Activated T-helper 9 cell treated with anti-CD3 and anti-CD28 coated beads, Interleukin-2, amount 50 U/mL, for 16 hours (primary cell): ENCODE measurements at regions not wholly inside any gene's neighbourhood (a gene's known extent, or its start where the extent isn't known, plus 50 kb on each side); places are given as distances from the start of the nearest gene placed in this dataset.

Experiments used
- DNase-seq: peaks from one replicate; pipeline ENCODE4 v3.0.0-alpha.2; 2020; ENCODE audit warnings: low read depth

DNA sequence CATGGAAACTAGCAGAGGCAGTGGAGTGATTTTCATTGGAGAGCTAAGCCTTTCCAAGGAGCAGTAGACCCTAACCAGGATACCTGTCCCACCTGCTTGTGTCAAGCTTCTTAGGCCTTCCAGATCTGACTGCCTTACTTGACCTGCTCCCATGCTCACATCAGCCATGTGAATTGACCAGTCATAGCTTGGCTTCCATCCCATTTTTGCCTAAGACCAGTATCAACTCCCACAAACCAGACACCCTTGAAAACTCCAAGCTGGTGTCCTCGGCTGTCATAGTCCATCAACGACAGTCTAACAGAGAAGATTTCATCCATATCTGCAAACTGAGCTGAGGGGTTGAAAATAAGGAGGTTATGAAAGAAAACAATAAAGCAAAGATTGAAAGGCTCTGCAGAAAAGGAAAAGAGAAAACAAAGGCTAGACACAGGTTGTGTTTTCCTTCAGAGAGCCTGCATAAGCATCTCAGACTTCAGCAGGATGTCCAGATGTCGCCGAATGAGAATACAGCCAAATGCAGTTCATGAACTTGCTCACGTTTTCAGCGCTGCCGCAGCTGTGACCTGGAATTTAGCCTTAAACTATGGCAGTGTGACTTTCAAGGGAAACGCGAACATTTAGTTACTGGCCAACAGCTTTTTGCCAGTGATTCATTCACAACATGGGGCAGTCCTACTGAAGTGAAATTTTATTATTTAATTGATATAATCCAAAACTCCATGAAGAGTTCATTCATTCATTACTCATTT lies 868.1 kb upstream of the ID2 start:
- DNase-seq = no peak

- DNase-seq = no peak
Observed at GRCh38 chr2:7815726-7816125, 866.1 kb upstream of the ID2 start.

GRCh38 chr2:7816233-7816632 lies 865.6 kb upstream of the ID2 start:
- no peak for DNase-seq

DNA sequence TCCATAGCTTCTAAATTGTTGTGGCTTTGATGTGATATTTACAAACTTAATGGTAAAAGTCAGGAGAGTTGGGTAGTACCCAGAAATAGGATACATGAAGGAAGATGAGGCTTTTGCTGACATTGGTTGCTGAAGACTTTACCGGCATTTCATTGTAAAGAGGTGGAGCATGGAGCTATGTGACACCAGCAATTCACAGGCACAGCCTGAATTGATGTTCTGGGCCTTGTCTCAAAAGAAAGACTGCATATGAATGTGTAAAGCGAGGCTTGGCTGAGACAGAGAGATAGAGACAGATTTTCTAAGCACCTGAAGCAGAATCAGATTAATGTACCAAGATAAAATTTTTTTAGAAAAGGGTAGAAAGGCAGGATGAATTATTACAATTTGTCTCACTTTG lies 864.9 kb upstream of the ID2 start:
- no peak for DNase-seq

GRCh38 chr2:7819316-7819715 lies 862.5 kb upstream of the ID2 start:
- no peak for DNase-seq

- no peak for DNase-seq
Observed at GRCh38 chr2:7819850-7820249, 862.0 kb upstream of the ID2 start.

- no peak for DNase-seq
Observed at GRCh38 chr2:7824211-7824610, 857.6 kb upstream of the ID2 start.

DNA sequence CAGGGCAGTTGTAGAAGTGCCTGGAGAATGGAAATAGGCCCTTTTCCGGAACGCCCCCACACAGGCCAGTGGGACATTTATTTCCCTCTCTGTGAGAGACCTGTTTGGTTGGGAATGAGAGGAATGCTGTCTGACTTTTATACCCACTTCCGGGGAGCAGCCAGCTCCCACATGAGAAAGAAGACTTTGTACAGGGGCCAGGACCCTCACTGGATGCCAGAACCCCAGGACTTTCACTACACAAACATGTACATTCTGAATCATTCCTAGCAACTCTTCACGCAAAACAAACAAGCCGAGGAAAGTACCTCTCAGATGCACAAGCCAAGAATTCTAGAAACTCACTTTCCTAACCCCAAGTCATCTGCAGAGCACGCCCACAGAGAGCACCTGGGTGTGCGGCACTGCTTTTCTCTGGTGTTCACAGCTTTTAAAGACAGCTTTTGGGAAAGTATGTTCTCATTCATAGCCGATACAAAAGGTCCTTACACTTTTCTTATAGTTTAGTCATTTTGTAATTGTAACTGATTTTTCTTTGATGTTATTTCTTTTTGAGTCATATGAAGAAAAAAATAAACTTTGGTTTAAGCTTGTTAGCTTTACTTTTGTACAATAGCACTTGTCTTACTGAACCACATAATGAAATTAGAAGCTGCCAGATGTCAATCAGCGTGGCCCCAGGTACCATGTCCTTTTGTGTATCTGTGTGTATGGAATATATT lies 856.1 kb upstream of the ID2 start:
- peak; percentile 23 for DNase-seq

DNA sequence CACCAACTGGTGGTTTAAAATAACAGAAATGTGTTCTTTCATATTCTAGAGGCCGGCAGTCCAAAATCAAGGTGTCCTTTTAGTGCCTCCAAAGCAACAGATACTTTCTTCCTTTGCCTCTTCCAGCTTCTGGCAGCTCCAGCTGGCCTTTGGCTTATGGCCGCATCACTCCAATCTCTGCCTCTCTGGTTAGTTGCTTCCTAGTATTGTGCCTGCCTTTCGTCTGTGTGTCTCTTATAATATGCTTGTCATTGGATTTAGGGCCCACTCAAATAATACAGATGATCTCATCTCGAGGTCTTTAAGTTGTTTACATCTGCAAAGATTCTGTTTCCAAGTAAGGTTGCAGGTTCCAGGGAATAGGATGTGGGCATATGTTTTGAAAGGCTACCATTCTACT lies 855.2 kb upstream of the ID2 start:
- DNase-seq = no peak

DNA sequence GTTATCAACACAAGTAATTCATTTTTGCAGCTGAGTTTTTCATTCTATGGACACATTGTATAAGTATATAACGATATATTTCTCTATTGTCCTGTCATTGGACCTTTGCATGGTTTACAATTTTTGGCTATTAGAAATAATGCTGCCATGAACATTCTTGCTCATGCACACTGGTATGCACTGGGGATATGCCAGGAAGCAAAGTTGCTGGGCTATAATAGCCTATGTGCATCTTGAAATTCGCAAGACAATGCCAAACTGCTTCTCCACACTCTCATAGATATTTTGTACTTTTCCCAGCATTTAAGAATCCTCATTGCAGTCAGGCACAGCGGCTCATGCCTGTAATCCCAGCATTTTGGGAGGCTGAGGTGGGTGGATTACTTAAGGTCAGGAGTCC lies 852.6 kb upstream of the ID2 start:
- no peak for DNase-seq

- no peak for DNase-seq
Observed at GRCh38 chr2:7830616-7831015, 851.2 kb upstream of the ID2 start.

- DNase-seq = no peak
Observed at GRCh38 chr2:7835151-7835550, 846.7 kb upstream of the ID2 start.

DNA sequence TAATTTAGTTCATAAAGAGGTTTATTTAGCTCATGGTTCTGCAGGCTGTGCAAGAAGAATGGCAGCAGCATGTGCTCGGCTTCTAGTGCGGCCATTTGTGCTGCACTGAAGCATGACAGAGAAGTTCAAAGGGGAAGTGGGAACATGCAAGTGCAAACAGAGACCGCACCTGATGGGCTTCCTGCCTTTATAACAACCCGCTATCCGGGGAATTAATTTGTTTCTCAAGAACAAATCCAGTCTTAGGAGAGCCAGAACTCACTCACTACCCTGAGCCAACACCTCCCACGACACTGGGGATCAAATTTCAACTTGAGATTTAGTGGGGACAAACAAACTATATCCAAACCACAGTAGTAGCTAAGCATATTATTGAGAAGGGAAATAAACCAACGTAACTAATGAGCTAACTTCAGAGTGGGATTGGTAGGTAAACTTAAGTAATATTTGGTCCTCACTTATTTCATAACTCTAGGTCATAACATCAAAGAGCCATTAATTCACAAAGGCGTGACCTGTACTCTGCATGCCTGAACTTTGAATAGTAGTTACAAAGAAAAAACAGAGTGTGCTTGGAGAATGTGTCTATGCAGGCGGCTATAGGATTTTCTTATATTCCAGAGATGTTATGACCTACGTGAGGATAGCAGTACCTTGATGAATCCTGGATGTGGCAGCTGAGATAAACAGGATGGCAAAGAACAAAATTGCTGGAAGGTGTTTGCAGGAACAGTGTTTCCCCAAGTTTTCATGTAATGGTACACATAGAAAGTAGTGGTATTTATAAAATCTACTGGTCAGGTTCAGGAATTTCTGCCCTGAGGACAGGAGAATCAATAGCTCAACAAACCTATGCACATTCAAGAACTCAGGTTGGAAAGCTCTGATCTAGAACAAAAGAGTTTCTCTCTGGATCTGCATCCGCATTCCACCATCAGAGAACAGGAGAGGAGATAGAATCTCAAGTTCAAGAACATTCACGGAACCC lies 845.9 kb upstream of the ID2 start:
- no peak for DNase-seq

DNA sequence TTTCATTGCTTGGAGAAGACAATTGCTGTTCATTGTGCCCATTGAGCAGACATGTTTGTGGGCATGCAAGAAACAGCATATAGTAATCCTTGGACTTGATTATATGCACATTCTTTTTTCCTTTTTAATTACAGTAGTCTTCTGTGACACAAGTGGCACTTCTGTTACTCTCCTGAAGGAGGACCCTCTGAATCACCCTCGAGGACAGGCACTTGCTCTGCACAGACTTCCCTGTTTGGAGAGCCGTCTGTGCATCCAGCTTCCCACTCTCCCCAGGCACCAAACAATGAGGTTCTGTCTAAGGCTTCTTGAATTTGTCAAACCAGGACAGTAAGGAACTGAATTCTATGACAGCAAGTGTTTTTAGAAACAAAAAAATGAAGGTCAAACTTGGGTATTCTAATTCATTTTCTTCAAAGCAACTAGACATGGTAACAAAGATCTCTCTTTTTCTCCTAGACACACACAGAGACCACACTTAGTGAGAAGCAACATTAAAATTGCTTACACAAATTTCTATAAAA lies 844.6 kb upstream of the ID2 start:
- DNase-seq = no peak

GRCh38 chr2:7838669-7839068 lies 843.2 kb upstream of the ID2 start:
- DNase-seq = no peak

- DNase-seq = no peak
Observed at GRCh38 chr2:7840651-7841380, 841.0 kb upstream of the ID2 start.

- no peak for DNase-seq
Observed at GRCh38 chr2:7841751-7842150, 840.1 kb upstream of the ID2 start.

GRCh38 chr2:7844414-7844965 lies 837.4 kb upstream of the ID2 start:
- no peak for DNase-seq

GRCh38 chr2:7845332-7845731 lies 836.5 kb upstream of the ID2 start:
- DNase-seq = no peak

DNA sequence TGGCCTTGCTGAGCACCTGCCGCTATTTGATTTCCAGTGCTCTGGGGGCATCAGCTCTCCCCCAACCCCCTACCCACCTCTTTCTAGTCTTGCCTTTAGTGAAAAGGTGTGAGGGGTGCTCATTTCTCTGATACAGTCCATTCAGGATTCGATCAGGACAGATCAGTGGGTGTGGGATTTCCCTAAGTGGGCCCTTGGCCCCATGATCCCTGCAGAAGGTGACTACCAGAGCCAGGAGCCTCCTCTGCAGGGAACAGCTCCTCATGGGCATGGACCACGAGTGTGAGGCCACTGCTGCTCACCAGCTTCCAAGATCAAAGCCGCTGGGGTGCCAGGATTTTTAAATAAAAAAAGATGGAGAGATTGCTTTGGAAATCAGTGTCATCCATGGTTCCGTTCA lies 835.2 kb upstream of the ID2 start:
- DNase-seq = no peak

DNA sequence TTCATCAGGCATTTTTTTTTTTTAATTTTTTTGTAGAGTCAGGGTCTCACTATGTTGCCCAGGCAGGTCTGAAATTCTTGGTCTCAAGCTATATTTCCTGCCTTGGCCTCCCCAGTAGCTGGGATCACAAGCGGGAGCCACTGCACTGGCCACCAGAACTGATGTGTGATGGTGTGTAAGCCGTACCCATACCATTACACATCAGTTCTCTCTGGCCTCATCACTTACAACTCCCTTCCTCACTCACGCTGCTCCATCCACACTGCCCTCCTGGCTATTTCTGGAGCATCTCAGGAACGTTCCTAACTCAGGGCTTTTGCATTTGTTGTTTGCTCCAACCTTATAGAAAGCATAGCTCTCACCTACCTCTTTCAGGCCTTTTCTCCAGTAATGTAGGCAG lies 834.5 kb upstream of the ID2 start:
- DNase-seq = no peak
